Spleen (tissue), 7 donors: ENCODE measurements at regions not wholly inside any gene's neighbourhood (a gene's known extent, or its start where the extent isn't known, plus 50 kb on each side); places are given as distances from the start of the nearest gene placed in this dataset.

Experiments
- CTCF ChIP-seq, 11 experiments: fragments of 200-600 bp in 7 of 11; fragments of 450-650 bp in 4 of 11; sonication (generic) in 4 of 11; IDR thresholded peaks in 8 of 11; conservative IDR thresholded peaks in 3 of 11; 1 replicate in 7 of 11; 2 replicates in 4 of 11; pipeline versions ENCODE4 v1.4.0 to v1.8.0; 2016 to 2021; ENCODE audit warnings: antibody characterized with exemption in 11 of 11, inconsistent platforms in 4 of 11, mild to moderate bottlenecking in 1 of 11
- POLR2A ChIP-seq, 3 donors: fragments of 450-650 bp; IDR thresholded peaks; one replicate each; pipeline ENCODE4 v1.5.1; 2017; ENCODE audit warnings: antibody characterized with exemption in 3 of 3, mild to moderate bottlenecking in 1 of 3
- POLR2AphosphoS5 ChIP-seq, 3 donors: sonication (generic); formaldehyde crosslinking; IDR thresholded peaks; one replicate each; pipeline ENCODE4 v1.5.1; 2017; ENCODE audit warnings: antibody characterized with exemption in 3 of 3
- donor health status: DM: no; HTN: no; CAD: no; lungs with moderate emphysema.
- donor health status: DM: no; HTN: no; CAD: no.
- donor health status: DM: no; HTN: no; CAD: no.

- TF ChIP-seq CTCF (IDR thresholded peaks at IDR 0.05 in 8 of 11, conservative IDR thresholded peaks at IDR 0.05 in 3 of 11) = no peak
- TF ChIP-seq POLR2A (IDR thresholded peaks at IDR 0.05) = no peak
- no peak for TF ChIP-seq POLR2AphosphoS5 (IDR thresholded peaks at IDR 0.05)
Observed at GRCh38 chr9:79325501-79325900, 246.3 kb upstream of the TLE4 start.
